Hematopoietic multipotent progenitor cell treated with erythropoietin and hydrocortisone succinate and interleukin-3 and kit ligand, for 6 days (in vitro differentiated cells): ENCODE measurements at regions not wholly inside any gene's neighbourhood (a gene's known extent, or its start where the extent isn't known, plus 50 kb on each side); places are given as distances from the start of the nearest gene placed in this dataset.
"Not testable (repeated sequence)": the region's sequence is repeated elsewhere in the genome, so short reads cannot be mapped to it uniquely, and the experiment has no call there.

Experiments used
- DNase-seq: peaks from one replicate; pipeline ENCODE4 v3.0.0-alpha.2; 2015

DNA sequence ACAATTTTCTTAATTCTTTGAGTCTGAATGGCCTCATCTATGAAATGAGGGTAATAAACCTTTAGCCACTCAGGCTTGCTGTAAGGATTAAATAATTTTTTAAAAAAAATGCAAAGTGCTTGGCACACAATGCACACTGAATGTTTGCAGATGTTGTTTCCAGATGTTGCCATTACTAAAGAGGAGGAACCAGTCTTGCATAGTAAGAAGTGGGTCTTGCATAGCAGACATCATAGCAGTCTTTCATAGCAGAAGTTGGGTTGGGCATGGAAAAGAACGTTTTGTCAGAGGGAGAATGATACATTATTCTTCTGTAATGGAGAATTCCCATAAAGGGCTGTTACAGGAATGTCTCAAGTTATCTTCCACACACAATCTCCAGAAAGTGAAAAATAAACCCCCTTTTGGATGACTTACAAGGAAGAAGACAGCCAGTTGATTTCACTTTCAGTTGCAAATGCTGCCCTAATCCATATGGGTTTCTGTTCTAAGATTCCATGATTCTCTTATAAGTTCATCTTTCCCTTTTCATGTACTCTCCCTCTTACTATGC is 327.7 kb downstream of the SUCLG1 start:
- DNase-seq = no peak

DNA sequence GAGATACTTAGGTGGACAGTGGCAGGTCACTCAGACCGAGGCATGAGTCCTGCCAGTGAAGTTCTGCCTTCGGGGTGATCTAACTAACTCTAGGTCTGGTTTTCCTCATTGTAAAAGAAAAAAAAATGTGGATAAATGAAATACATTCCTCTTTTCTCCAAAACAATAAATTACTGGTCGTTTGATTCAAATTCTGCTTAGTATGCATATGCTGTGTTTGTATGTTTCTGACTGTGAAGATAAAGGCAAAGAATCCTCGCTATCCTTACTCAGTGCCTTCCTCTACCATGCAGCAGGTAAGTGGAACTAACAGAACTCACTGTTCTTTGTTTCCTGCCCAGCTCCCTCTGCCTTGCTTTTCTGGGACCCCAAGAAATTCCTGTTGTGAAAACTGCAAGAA is 330.1 kb downstream of the SUCLG1 start:
- DNase-seq = no peak

DNA sequence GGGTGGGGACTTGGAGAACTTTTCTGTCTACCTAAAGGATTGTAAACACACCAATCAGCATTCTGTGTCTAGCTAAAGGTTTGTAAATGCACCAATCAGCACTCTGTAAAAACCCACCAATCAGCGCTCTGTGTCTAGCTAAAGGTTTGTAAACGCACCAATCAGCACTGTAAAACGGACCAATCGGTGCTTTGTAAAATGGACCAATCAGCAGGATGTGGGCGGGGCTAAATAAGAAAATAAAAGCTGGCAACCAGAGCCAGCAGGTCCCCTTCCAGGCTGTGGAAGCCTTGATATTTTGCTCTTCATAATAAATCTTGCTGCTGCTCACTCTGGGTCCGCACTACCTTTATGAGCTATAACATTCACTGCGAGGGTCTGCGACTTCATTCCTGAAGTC is 331.3 kb downstream of the SUCLG1 start:
- not testable (repeated sequence) for DNase-seq

DNA sequence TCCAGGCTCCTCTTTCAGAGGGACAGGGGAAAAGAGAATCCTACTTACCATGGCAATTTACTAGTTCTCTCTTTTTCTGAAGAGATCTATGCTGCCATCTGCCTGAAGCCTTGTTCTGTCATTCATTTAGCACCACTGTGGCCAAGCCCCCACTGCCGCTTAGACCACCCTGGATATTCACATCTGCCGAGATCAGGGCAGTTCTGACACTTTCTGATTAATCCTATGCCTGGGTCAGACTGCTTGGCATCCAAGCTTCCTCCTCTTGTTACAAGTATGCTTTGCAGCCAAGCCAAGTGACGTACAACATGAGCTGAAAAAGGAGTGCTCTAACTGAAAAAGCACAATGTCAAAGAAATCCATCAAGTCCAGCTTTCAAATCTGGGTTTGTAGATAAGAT is 332.6 kb downstream of the SUCLG1 start:
- DNase-seq = no peak

DNA sequence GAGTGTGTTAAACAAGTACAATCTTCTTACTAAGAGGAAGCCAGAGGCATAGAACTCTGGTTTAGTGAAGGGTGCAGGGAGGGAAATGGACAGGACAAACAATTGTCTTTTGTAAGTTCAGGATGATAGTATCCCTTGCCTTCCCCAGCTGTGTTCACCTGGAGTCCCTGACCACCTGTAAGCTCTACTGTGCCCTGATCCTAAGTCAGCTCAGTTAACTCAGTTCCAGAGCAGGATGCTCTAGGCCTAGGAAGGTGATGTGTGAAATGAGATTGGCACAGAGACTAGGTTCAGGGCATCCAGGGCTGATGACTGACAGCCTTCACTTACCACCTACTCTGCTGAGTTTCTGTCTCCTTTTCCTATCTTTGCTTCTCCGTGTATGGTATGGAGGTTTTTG is 333.0 kb downstream of the SUCLG1 start:
- no peak for DNase-seq

DNA sequence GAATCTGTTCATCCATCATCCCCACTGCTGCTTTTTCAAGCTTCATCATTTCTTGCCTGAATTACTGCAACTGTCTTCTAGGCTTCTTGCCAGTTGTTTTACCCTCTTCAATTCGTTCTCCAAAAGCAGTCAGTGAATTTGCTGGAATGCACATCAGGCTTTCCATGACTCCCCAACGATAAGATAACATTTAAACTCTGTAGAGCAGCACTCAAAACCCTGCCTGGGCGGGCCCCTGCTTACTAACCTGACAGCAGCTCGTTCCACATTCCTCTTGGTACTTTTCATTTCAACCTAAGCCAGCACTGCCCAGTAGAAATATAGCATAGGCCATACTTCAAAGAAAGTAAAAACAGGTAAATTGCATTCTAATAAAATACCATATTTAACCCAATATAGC is 342.9 kb downstream of the SUCLG1 start:
- no peak for DNase-seq

DNA sequence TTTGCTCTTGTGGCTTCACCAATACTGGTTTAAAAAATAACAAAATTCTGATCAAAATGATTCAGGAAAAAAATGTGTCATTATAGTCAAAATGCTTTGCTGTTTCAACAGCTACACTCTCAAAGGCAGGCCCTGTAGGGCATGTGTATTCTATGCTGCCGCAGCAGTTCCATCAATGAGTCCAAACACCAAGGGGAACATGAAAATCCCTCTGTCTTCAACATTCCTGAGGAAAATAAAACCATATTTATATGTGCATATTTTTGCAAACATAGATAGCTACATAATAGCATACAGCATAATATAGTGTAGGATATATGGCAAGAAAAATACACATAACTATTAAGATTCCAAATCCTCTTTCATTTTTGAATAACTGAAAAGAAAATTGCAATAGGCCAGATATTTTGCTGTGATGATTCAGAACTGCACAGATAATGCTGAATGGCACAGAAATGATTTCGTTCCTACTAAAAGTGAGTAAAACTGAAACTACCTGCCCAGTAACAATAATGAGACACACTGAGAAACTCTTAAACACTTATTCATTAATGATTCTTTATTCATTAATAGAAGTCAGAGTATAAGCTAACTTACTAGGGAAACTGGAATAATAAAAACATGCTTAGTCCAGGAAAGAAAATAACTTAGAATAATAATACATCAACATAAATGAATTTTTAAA is 343.8 kb downstream of the SUCLG1 start:
- DNase-seq = no peak

DNA sequence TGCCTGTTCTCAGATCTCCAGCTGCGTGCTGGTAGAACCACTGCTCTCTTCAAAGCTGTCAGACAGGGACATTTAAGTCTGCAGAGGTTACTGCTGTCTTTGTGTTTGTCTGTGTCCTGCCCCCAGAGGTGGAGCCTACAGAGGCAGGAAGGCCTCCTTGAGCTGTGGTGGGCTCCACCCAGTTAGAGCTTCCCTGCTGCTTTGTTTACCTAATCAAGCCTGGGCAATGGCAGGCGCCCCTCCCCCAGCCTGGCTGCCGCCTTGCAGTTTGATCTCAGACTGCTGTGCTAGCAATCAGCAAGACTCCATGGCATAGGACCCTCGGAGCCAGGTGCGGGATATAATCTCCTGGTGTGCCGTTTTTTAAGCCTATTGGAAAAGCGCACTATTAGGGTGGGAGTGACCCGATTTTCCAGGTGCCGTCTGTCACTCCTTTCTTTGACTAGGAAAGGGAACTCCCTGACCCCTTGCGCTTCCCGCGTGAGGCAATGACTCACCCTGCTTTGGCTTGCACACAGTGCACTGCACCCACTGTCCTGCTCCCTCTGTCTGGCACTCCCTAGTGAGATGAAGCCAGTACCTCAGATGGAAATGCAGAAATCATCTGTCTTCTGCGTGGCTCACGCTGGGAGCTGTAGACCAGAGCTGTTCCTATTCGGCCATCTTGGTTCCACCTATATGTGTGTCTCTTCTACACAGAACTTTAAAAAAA is 355.1 kb downstream of the SUCLG1 start:
- not testable (repeated sequence) for DNase-seq

DNA sequence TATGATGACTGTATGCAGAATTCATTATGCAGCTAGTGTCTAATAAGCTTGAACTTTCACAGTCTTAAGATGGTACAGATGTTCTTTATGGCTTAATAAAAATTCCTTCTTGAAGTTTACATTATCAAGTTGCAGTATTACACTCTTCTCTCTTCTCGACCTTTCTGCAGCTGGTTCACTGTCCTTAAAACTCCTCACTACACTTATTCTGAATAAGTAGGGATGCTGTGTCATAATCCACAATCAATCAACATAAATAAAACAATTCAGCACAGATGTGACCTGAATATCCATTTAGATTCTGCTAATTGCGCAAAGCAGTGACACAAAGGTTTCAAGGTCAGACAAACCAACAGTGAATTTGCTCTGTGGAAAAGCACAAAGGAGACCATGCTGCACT is 356.8 kb downstream of the SUCLG1 start:
- no peak for DNase-seq

DNA sequence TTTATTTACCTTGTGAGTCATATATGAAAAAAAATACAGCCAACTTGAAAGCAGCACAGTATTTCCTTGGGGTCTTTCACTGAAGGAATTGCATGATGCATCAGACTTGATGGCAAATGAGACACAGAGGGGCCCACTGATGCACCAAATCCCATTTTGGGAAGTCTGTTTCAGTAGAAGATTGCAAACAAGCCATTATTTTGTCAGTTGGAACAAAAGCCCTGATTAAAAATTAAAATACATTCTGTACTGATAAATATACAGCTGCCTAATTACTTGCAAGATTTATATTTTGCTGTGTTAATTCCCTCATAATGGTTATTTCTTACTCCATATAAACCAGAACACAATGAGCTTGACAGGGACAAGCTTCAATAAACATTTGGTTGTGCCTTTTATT is 370.4 kb downstream of the SUCLG1 start:
- no peak for DNase-seq

DNA sequence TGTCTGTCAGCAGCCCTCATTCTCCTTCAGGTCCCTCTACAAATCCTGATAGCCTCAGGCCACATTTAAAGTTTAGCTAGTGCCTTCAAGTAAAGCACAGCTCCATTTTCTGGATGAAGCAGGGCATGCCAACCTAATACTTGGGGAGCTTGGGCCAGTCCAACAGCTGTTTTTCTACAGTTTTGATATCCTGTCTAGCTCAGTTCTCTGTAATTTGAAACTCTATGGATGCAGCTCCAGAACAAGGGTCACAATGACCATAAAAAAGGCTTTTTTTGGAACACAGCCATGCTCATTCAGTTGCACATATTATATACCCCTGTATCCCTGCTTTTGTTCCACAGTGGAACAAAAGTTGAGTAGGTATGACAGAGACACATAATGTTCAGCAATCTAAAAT is 373.5 kb downstream of the SUCLG1 start:
- no peak for DNase-seq

DNA sequence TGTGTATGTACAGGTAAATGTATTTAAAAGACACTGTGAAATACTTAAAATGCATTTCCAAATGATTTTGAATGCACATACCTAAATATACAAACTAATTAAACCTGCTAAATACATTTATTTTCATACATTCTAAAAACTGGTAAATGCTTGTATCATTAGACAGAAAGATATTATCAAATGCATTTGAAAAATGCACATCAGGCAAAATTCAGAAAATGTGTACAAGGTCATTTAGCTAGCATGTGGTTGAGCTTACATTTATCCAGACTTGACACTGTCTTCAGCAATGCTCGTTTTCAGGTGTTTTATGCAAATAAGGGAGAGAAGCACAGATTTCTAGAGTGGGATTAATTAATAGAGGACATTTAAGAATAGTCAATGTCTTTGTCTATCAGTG is 374.2 kb downstream of the SUCLG1 start:
- DNase-seq = no peak

DNA sequence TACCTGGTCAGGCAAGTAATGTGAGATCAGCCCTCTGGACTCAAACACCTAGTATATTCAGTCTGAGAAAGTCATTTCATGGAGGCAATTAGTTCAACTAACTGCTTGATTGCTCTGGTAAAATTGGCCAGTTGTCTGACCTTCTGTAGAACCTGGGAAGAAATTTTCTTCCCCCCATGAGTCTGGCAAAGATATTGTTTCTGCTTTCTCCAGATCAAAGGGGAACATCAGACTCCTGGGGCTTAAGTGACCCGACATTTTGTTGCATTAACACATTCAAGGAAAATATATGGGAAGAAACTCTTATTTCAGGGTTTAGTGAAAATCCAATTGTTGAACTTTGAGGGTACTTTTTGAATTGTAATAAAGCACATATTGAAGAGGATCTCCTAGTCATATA is 375.1 kb downstream of the SUCLG1 start:
- DNase-seq = no peak

DNA sequence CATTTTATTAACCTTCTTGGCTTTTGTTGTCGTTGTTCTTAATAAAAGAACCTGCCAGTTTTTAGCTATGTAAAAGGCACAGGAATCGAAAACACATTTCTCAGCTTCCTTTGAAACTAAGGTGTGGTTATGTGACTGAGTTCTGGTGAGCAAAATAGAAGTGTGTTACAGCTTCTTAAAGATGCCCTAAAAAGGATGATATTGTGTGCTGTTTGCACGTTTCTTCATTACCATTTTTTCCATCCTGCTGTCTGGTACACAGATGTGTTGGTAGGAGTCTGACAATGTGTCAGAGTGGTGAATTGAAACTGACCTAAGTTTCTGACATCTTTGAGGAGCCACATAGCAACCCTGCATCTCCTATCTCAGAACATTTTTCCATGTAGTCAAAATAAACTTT is 380.6 kb downstream of the SUCLG1 start:
- no peak for DNase-seq

DNA sequence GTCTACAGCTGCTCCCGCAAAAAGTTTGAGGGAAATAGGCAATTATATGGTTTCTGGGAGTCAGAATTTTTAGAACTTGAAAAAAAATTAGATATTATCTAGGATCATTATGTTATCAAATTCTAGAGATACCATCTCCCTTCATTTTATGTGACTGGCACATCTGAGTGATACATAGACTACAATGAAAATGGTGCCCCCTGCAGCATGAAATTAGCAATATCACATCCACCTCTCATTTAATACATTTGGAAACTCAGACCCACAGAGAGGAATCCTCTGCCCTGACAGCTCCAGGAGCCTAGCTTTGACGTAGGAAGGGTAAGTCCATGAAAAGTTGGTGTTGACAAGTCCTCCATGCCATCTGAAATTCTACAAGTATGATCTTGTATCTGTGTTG is 381.6 kb downstream of the SUCLG1 start:
- peak; percentile 68 for DNase-seq

DNA sequence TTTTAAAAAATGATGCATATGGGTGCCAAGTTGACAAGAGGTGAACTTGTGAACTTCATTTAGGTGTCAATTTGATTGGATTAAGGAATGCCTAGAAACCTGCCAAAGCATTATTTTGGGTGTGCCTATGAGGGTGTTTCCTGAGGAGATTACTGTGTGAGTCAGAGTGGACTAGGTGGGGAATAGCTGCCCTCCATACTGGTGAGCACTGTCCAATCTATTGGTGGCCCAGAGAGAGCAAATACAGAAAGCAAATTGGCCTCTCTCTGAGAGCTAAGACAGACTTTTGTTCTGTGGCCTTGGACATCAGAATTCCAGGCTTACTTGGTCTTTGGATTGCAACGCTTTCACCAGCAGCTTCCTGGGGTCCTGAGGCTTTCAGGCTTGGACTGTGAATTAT is 388.0 kb downstream of the SUCLG1 start:
- no peak for DNase-seq

DNA sequence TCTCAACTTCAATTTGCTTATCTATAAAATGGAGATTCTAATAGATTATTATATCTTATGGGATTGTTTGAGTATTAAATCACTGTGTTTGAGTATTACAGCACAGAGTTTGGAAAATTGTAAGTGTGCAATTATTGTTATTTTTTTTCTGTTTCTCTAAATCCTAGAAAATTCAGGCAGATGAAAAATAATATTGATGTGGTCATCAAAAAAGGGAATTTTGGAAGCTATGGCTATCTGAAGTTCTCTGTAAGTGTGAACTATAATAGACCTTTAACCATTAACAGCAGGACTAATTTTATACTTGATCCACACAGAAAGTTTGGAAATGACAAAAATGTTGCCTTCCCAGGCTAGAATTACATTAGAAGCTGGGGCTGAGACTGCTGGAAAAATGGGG is 393.2 kb downstream of the SUCLG1 start:
- DNase-seq = no peak

DNA sequence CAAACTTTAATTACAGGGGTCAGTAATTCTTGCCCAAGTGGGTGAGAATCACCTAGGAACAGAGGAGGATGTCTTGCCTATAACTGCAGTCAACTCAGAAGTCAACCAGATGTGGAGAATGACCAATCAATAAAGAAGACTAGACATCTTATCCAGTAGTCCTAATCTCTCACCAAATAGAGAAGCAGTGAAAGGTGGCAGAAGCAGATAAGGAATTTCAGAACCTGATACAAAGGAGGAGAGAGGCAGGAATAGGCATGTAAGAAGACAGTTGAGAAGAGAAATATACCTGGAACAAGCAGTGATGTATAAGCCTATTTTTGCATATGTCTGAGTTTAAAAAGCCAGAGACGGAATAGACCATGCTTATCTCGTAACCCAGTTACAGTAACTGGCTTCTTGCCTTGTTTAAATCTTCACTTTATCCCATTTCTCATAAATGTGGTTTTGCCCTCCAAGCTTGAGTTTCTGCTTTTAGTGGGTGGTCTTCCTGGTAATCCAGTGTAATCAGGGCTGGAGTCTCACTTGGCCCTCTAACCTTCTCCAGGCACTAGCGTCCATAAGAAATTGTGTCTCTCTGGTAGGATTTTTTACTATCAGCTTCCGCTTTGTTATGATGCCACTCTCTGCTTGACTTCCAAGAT is 401.0 kb downstream of the SUCLG1 start:
- peak; percentile 13 for DNase-seq

DNA sequence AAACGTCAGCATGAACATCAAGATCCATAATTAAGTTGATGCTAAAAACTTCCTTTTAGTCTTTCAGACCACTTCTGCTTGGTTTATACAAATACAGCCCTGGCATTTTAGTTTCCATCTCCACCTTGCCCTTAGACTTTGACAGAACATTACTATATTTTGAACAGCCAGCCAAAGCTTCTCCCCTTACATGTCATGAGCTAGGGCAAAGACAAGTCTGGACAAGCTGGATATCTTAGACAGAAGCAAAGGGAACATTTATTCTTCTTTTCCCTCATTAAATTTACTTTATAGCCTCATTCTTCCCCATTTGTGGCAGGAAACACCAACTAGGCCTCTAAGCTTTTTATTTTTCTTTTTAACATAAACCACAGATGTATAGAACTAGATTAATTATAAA is 403.3 kb downstream of the SUCLG1 start:
- DNase-seq = no peak

DNA sequence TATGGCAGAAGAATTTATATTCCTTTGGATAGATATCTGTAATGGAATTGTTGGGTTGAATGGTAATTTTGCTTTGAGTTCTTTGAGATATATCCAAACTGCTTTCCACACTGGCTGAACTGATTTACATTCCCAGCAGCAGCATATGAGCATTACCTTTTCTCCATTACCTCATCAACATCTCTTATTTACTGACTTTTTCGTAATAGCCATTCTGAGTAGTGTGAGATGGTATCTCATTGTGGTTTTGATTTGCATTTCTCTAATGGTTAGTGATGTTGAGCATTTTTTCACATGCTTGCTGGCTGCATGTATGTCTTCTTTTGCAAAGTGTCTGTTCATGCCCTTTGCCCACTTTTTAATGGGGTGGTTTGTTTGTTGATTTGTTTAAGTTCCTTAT is 404.5 kb downstream of the SUCLG1 start:
- DNase-seq = not testable (repeated sequence)

DNA sequence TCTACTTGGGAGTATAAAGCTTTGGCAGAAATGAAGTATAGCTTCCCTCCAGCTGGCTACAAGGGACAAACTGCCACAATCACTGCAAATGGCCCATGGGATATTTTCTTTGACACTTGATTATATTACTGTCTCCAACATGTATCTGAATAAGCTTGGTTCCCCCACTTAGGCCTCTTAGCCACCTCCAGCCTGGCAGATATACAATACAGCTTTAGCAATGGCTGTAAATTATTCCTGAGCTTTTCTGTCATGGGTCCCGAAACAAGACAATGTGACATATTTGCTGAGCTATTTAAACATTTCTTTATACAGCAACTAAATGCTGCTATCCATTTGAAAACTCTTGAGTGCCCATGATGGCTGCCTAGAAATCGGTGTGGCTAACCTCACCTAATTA is 406.2 kb downstream of the SUCLG1 start:
- no peak for DNase-seq

DNA sequence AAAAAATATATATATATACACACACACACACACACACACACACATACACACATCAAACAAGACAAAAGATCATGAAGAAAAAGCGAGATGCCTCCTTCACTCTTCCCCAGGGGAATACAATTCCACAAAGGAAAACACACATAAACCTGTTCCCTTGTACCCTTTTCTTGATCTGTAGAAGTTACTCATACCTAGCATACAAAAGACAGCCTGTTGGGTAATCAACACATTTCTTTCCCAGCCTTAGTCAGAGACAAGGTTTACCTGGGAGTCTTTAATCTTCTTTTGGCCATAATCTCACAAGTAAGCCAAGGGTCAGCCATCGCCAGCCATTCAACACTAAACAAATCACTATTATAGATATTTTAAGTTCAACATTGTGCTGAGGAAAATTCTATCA is 407.0 kb downstream of the SUCLG1 start:
- DNase-seq = no peak

DNA sequence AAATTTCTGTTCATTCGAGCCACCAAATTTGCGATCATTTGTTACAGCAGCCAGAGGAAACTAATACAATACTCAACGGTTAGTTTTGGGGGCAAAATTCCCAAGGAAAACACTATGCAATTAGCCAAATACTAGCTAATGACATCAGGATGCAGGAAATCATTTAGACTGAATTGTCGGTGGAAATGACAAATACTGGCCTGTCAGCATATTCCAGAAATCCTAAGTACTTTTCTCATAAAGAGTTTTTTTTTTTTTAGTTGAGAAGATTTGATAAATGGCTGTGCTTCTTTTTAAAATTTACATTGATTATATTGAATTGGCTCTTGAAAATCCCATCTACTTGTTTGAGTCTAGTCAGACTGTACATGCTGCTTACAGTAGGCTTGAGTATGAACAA is 410.1 kb downstream of the SUCLG1 start:
- DNase-seq = no peak

DNA sequence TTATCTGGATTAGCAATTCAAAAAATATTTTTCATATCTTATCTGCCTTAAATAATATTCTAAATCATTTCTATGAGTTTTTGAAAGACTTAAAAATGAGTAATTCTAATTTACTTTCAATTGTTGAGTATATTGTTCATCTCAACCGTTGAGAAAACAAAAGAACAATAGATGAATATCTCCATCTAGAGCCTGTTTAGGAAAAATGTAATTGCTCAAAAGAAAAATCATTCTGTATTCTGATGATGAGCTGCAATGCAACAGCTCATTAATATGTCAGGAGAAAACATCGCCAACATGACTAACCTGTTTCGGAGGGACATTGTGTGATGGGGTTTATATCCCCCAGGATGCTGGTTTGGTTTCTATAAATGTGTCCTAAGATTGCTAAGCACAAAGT is 417.6 kb downstream of the SUCLG1 start:
- no peak for DNase-seq
